Endothelial cell of umbilical vein (primary cell): ENCODE measurements at regions not wholly inside any gene's neighbourhood (a gene's known extent, or its start where the extent isn't known, plus 50 kb on each side); places are given as distances from the start of the nearest gene placed in this dataset.
"Not testable (repeated sequence)": the region's sequence is repeated elsewhere in the genome, so short reads cannot be mapped to it uniquely, and the experiment has no call there.

Source experiments
- EZH2 ChIP-seq: IDR thresholded peaks from 2 replicates; pipeline ENCODE4 v1.6.1; 2012; ENCODE audit warnings: borderline replicate concordance, low read depth, mild to moderate bottlenecking, moderate library complexity, low read length, inconsistent platforms; ENCODE audit not compliant: severe bottlenecking
- FOS ChIP-seq: IDR thresholded peaks from 2 replicates; pipeline ENCODE4 v1.6.1; 2011; ENCODE audit warnings: mild to moderate bottlenecking, low read length, moderate library complexity, borderline replicate concordance; ENCODE audit not compliant: insufficient read depth
- JUN ChIP-seq: IDR thresholded peaks from 2 replicates; pipeline ENCODE4 v1.6.1; 2011; ENCODE audit warnings: borderline replicate concordance, low read depth; ENCODE audit not compliant: insufficient read length, insufficient read depth
- MYC ChIP-seq: IDR thresholded peaks from one replicate; pipeline ENCODE4 v1.6.1; 2011; ENCODE audit warnings: mild to moderate bottlenecking, low read depth, low read length
- POLR2A ChIP-seq: IDR thresholded peaks from 2 replicates; pipeline ENCODE4 v1.6.1; 2012; ENCODE audit warnings: low read depth, mild to moderate bottlenecking, control low read depth, low read length
- POLR2AphosphoS5 ChIP-seq: IDR thresholded peaks from 2 replicates; pipeline ENCODE4 v1.6.1; 2012; ENCODE audit warnings: low read depth, mild to moderate bottlenecking, control low read depth, low read length, moderate library complexity; ENCODE audit not compliant: insufficient read depth
- TF ChIP-seq, protein P1 (sequence below), 2 donors: IDR thresholded peaks; 1 replicate in 1 of 2; 2 replicates in 1 of 2; pipeline ENCODE4 v1.5.1; 2011; ENCODE audit warnings: low read length in 2 of 2, mild to moderate bottlenecking in 2 of 2, moderate library complexity in 2 of 2, control low read depth in 1 of 2, inconsistent platforms in 1 of 2, low read depth in 1 of 2; ENCODE audit not compliant: insufficient read depth in 1 of 2; ENCODE audit errors: extremely low read depth in 1 of 2
- TF ChIP-seq, protein P2 (sequence below): IDR thresholded peaks from 2 replicates; pipeline ENCODE4 v1.6.1; 2011; ENCODE audit not compliant: insufficient read depth, insufficient read length

DNA sequence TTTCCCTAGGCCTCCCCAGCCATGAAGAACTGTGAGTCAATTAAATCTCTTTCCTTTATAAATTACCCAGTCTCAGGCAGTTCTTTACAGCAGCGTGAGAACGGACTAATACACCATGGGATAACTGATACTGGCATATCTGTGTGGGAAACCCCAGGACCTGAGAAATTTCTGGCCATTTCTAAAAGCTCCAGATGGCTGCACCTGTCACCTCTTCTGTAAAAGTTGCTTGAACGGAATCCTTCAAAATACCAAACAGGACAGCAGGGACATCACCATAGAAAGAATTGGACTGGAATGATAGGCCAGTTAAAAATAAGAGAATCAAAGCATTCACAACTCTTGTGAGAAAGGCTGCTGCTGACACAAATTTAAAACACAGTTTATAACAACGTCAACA lies 134.0 kb upstream of the FOXD4L5 start:
- TF ChIP-seq POLR2A, POLR2AphosphoS5, FOS, JUN, EZH2, MYC: not testable (repeated sequence)
- TF ChIP-seq, protein P1, sequence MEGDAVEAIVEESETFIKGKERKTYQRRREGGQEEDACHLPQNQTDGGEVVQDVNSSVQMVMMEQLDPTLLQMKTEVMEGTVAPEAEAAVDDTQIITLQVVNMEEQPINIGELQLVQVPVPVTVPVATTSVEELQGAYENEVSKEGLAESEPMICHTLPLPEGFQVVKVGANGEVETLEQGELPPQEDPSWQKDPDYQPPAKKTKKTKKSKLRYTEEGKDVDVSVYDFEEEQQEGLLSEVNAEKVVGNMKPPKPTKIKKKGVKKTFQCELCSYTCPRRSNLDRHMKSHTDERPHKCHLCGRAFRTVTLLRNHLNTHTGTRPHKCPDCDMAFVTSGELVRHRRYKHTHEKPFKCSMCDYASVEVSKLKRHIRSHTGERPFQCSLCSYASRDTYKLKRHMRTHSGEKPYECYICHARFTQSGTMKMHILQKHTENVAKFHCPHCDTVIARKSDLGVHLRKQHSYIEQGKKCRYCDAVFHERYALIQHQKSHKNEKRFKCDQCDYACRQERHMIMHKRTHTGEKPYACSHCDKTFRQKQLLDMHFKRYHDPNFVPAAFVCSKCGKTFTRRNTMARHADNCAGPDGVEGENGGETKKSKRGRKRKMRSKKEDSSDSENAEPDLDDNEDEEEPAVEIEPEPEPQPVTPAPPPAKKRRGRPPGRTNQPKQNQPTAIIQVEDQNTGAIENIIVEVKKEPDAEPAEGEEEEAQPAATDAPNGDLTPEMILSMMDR (IDR thresholded peaks at IDR 0.05; ENCODE audit: extremely low read depth in 1 of 2, insufficient read depth in 1 of 2, low read depth in 1 of 2, low read length in 2 of 2), result not testable (repeated sequence)
- TF ChIP-seq, protein P2, sequence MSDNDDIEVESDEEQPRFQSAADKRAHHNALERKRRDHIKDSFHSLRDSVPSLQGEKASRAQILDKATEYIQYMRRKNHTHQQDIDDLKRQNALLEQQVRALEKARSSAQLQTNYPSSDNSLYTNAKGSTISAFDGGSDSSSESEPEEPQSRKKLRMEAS, result not testable (repeated sequence)
